Stimulated activated CD8-positive, alpha-beta memory T cell treated with anti-CD3 and anti-CD28 coated beads, Interleukin-15, amount 100 ng/mL, for 1 hour (primary cell): ENCODE measurements at regions not wholly inside any gene's neighbourhood (a gene's known extent, or its start where the extent isn't known, plus 50 kb on each side); places are given as distances from the start of the nearest gene placed in this dataset.

ENCODE experiments used
- DNase-seq: peaks from one replicate; pipeline ENCODE4 v3.0.0-alpha.2; 2020; ENCODE audit warnings: low read depth

GRCh38 chr6:98636941-98637340 lies 197.4 kb upstream of the POU3F2 start:
- no peak for DNase-seq

DNA sequence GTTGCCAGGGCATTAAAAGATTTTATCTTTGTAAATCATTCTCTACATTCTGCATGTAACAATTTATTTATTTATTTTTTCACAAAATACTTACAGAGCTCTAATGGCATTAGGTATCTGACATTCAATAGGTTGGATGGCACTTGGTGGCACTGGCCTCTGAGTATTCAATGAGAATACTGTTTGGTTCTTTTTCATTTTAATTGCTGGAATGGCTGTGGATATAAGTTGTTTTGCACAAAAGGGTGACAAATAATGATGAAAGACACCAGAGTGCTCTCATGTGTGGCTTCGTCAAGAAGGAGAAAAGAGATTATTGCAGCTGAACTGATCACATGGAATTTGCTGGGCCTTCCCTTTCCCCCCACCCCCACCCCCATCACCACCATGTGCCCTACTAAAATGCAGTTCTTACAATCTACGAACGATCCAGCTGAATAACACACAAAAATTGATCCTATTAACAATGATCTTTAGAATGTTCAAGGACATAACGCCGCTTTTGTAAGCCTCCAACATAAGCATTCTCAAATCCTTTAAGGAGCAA lies 195.2 kb upstream of the POU3F2 start:
- no peak for DNase-seq

DNA sequence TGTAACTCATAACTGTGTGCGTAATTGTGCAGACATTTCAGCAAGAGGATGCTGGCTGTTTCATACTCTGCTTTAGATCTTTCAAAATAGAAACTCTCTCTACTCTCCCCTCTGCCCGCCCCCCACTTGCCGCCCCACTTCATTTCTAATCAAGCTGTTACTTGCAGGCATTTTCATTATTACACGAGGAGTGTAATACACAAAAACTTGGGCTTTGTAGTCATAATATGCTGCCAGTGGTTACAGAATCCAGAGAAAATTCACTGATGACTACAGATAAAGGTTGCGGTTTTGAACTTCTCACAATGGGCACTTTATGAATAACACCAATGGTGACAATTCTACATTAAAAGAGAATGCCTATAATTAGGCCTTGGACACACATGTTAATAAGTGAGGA lies 194.0 kb upstream of the POU3F2 start:
- DNase-seq = no peak

GRCh38 chr6:98641949-98642719 lies 192.2 kb upstream of the POU3F2 start:
- DNase-seq = no peak

- no peak for DNase-seq
Observed at GRCh38 chr6:98644063-98644462, 190.3 kb upstream of the POU3F2 start.

DNA sequence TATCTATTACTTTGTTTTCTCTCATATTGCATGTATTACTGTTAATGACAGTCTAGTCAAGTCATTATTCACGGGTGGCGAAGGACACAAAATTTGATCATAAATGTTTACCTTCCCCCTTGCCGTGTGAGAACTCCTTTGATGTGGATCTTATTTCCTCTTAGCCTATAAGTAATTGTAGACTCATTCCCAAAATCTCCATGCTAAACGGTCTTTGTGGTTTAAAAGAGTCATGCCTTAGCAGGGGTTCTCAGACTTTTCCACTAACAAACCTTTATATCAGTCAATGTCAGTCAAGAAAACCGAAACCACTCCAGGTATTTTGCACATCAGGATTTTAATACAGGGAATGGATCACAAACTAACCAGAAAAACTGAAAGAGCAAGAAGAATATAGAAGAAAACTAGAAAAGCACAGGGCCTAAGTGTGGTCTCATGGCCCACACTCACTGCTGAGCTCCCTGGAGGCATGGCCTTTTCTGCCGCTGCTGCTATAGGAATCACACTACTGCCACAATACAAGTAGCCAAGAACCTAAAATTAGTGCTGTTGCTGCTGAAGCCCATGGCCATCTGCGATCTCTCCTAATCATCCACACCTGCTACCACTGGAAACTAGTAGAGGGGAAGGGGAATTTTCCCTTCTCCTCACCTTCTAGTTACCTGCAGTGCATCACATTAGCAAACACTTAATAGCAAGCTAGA lies 186.0 kb upstream of the POU3F2 start:
- DNase-seq = no peak

DNA sequence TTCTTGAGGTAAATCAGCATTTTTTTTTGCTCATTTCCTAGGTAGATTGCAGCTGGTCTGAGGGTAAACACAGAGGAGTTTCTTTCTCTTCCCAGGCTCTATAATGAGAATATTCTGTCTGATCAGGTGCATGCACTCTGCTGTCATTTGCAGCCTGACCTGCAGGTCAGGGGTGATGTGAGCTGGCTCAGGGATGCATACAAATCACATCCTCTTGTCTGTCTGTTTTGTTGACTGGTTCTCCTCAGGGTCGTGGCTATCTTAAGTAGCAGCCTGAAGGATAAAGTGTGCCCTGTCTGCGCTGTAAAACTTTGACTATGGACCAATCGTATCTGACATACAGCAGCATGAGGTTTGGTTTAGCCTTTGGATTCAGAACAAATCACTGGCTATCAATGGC lies 183.4 kb upstream of the POU3F2 start:
- DNase-seq = no peak

GRCh38 chr6:98653179-98653578 lies 181.2 kb upstream of the POU3F2 start:
- DNase-seq = no peak

DNA sequence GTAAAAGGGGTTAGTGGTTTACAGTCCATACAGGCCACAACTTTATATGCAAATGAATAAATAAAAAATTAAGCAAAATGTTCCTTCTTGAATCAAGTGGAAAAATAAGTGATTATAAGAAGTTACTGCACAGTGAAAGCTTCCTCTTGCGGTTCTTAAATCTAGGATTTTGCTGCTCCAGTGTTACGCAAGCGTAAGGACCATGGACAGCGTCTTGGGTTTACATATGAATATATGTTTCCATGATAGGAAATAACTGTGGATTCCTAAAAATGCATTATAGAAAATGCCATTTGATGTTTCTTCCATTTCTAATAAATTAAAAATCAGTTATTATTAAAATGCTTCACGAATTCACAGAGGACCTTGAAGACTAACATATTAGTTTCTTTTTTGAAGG lies 176.6 kb upstream of the POU3F2 start:
- DNase-seq = no peak

DNA sequence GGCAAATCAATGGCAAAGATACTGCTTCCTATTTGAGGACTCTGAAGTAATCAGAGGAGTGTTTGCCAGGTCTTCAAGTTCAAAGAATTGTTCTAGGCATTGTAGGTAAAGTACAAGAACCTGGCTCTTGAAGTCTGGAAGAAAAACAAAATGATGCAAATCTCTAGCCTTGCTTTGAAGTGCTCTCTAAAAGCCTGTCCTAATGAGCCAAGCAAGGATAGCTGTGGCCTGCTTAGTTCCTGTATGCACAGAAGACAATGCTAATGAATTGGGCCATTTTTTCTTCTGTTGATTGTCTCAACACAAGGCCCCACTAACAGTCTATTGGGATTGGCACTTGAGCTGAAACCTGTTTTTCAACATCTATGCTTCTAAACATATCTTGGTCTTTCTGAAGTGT lies 165.0 kb upstream of the POU3F2 start:
- no peak for DNase-seq

GRCh38 chr6:98670045-98670746 lies 164.2 kb upstream of the POU3F2 start:
- DNase-seq = no peak

- no peak for DNase-seq
Observed at GRCh38 chr6:98672681-98673475, 161.5 kb upstream of the POU3F2 start.

- DNase-seq = no peak
Observed at GRCh38 chr6:98678481-98678880, 155.9 kb upstream of the POU3F2 start.

DNA sequence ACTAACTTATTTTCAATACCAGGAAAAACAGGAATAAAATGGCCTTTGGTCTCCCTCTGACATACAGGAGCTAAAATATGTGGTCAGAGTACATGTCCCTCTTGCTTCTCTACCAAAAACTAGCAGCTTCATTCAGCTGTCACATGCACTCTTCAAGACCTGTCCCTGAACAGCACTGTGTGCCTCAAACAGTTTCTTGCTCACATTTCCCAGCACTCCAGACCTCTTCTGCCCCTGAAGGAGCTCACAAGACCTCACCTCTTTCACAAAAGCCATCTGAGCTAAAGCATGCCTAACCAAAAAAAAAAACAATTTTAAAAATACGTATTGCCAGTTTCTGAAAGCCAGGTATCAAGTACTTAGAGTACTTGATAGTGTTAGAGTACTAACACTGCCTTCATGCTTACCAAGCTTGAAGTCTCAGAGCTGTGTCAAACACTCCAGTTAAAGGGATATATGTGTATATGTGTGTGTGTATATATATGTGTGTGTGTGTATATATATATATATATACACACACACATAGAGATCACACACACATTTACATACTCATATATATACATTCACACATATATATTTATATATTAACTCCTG lies 148.3 kb upstream of the POU3F2 start:
- no peak for DNase-seq

DNA sequence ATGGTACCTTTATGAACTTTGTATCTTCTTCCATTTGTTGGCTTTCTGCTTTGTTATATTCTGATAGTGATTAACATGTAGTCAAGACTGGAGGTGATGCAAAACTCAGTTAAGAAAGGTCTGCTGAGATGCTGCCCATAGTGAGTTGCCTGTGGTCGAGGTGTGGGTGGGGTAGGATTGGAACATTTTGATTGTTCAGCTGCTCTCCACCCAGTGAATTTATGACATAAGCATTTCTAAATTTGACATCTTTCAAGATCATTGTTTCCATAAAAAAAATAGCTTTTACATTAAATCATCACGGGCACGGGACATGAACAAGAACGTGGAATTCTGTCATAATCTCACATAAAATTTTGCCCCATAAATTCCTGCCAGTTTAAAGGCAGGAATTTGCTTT lies 146.6 kb upstream of the POU3F2 start:
- DNase-seq = no peak

GRCh38 chr6:98695091-98695801 lies 139.1 kb upstream of the POU3F2 start:
- no peak for DNase-seq

DNA sequence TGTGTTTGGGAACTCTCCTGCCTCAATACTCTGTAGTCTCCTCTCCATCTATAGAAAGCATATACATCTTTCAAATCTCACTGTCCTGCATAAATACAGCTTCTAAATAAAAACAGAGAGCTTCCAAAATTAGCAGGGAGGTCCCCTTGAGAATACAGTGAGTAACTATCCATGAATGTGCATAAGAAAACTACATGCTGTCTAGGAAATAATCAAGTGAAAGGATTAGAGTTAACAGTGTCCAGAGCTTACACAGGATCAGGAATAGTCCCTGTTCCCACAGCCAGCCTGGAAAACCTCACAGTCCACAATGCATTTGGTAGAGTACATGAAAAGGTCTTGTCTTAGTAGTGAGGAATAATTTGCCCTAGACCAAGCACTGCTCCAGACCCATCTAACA lies 123.0 kb upstream of the POU3F2 start:
- DNase-seq = no peak

GRCh38 chr6:98716341-98716740 lies 118.0 kb upstream of the POU3F2 start:
- no peak for DNase-seq

- no peak for DNase-seq
Observed at GRCh38 chr6:98717322-98717877, 117.0 kb upstream of the POU3F2 start.

GRCh38 chr6:98717988-98718387 lies 116.4 kb upstream of the POU3F2 start:
- DNase-seq = no peak

DNA sequence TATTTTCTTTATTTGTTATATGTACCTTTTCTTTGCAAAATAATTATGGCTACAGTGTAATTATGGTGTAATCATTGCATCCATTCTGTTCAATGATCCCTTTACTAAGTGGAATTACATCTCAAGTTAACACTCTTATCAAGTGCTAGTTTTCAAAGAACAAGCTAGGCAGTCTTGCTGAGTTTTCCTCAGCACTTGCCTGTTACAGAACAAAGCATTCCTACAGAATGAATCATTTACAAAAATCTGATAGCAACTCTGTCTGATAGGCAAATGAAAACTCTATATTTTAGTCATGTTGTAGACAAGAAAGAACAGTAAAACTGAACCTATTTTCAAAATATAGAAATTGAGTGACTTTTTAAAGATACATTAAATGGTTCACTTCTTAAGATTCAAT lies 109.8 kb upstream of the POU3F2 start:
- no peak for DNase-seq
